Activated CD4-positive, alpha-beta T cell treated with anti-CD3 and anti-CD28 coated beads, Interleukin-2, amount 10 ng/mL, durations not matched to agents 24 days and 14 days (primary cell): ENCODE measurements at regions not wholly inside any gene's neighbourhood (a gene's known extent, or its start where the extent isn't known, plus 50 kb on each side); places are given as distances from the start of the nearest gene placed in this dataset.
A peak's percentile ranks its signal among the peaks of the same experiment; 100 is the strongest.
"Not testable (repeated sequence)": the region's sequence is repeated elsewhere in the genome, so short reads cannot be mapped to it uniquely, and the experiment has no call there.

Source experiments
- DNase-seq: peaks from one replicate; pipeline ENCODE4 v3.0.0; 2022
- H3K27ac Mint-ChIP-seq: one replicate; pipeline ENCODE4 v1.8.0; 2022; ENCODE audit warnings: mild to moderate bottlenecking, mixed read lengths
- H3K27me3 Mint-ChIP-seq: one replicate; pipeline ENCODE4 v1.8.0; 2022; ENCODE audit warnings: mixed read lengths
- H3K36me3 Mint-ChIP-seq: one replicate; pipeline ENCODE4 v1.8.0; 2022; ENCODE audit warnings: low read depth, mild to moderate bottlenecking, mixed read lengths
- H3K4me1 Mint-ChIP-seq: one replicate; pipeline ENCODE4 v1.8.0; 2021; ENCODE audit warnings: mixed read lengths
- H3K4me3 Mint-ChIP-seq: one replicate; pipeline ENCODE4 v1.8.0; 2022; ENCODE audit warnings: mild to moderate bottlenecking, moderate library complexity, mixed read lengths
- H3K9me3 Mint-ChIP-seq: one replicate; pipeline ENCODE4 v1.8.0; 2021; ENCODE audit warnings: mixed read lengths
- intact Hi-C: fragments of 100-400 bp; cut with micrococcal nuclease; formaldehyde crosslinking; loops from one replicate; pipeline ENCODE4 v1.15.1; 2023

GRCh38 chr6:166806962-166807757 lies 149.2 kb downstream of the RNASET2 start:
- peaks cover 4% of the 10 kb centered on the region for H3K27me3 Mint-ChIP-seq
- H3K4me1 Mint-ChIP-seq: no peaks in the 10 kb centered on the region
- peaks cover 27% of the 10 kb centered on the region for H3K9me3 Mint-ChIP-seq
- H3K27ac Mint-ChIP-seq: no peak overlapping the region
- no peak for DNase-seq
- H3K4me3 Mint-ChIP-seq: no peak overlapping the region
- H3K36me3 Mint-ChIP-seq: peaks cover 3% of the 10 kb centered on the region
- intact Hi-C loops: no loop called here

GRCh38 chr6:166806217-166806838 lies 150.0 kb downstream of the RNASET2 start:
- DNase-seq: no peak
- Mint-ChIP-seq H3K27me3 (peaks cover 4% of the 10 kb centered on the region), H3K4me3 (no peak overlapping the region), H3K27ac (no peak overlapping the region), H3K36me3 (peaks cover 3% of the 10 kb centered on the region), H3K4me1 (no peaks in the 10 kb centered on the region), H3K9me3 (peaks cover 27% of the 10 kb centered on the region)
- intact Hi-C loops: no loop called here

DNA sequence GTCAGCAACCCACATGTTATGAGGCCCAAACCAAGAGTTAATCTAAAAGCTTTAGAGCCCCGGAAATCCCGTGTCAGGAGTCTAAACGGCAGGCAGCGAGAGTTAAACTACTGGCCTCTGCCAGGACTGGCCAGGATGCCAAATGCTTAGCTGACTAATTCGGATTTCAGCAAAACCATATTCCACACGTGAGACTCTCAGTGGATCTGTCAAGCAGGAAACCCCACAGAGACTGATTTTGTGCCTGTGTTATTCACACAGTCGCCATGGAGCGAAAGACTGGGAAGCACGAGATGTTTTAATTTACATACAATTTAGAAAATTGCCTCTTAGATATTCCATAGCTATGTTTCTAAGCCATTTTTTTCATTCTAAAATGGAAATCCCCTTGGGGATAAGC lies 152.9 kb downstream of the RNASET2 start:
- DNase-seq: peak; percentile 49
- H3K27ac Mint-ChIP-seq: no peak overlapping the region
- H3K4me3 Mint-ChIP-seq: no peak overlapping the region
- H3K27me3 Mint-ChIP-seq: peaks cover 4% of the 10 kb centered on the region
- intact Hi-C loops: no loop called here
- peaks cover 27% of the 10 kb centered on the region for H3K9me3 Mint-ChIP-seq
- no peaks in the 10 kb centered on the region for H3K4me1 Mint-ChIP-seq
- peaks cover 3% of the 10 kb centered on the region for H3K36me3 Mint-ChIP-seq

DNA sequence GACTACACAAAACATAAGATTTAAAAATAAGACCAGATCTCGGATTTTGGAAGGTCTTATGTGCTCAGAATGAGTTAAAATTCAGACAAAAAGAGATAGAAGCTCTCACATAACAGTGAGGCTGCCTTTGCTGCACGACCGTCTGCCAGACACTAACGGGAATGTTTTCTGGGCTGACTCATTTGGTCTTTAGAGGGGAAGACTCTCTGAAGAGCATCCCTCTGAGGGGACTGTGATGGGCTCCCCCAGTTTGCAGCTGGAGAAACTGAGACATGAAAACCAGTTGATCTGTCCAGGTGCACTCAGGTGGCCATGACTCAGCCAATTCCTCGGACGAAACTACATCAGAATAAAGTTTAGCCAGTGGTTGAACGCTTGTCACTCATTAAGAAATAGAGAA lies 153.9 kb downstream of the RNASET2 start:
- Mint-ChIP-seq H3K27me3 (peaks cover 4% of the 10 kb centered on the region), H3K4me3 (no peak overlapping the region), H3K4me1 (no peaks in the 10 kb centered on the region), H3K36me3 (no peaks in the 10 kb centered on the region), H3K27ac (no peak overlapping the region), H3K9me3 (peaks cover 18% of the 10 kb centered on the region)
- intact Hi-C loops: no loop called here
- peak; percentile 22 for DNase-seq

GRCh38 chr6:166800137-166800536 lies 156.2 kb downstream of the RNASET2 start:
- no peaks in the 10 kb centered on the region for H3K36me3 Mint-ChIP-seq
- no peaks in the 10 kb centered on the region for H3K27me3 Mint-ChIP-seq
- H3K4me1 Mint-ChIP-seq: no peaks in the 10 kb centered on the region
- intact Hi-C loops: no loop called here
- no peak overlapping the region for H3K4me3 Mint-ChIP-seq
- H3K27ac Mint-ChIP-seq: no peak overlapping the region
- DNase-seq: peak; percentile 44
- peaks cover 2% of the 10 kb centered on the region for H3K9me3 Mint-ChIP-seq

DNA sequence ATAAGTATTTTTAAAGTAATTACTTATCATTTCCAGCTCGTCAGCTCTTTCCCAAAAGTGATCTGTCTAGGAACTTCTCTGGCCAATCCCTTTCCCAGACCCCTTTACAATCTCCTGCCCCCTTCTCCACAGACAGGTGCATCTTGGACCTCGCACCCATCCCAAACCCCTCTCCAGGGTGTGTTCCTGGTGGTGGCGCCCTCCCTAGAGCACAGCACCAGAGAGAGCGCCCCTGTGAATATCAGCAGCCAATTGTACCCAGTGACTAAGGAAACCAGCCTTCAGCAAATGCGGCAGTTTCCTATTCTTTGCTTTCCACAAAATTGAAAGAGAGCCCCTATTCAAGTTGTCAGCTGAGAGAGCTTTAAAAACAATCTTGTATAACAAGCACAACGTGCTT lies 157.7 kb downstream of the RNASET2 start:
- no peaks in the 10 kb centered on the region for H3K36me3 Mint-ChIP-seq
- DNase-seq: no peak
- intact Hi-C loops: no loop called here

DNA sequence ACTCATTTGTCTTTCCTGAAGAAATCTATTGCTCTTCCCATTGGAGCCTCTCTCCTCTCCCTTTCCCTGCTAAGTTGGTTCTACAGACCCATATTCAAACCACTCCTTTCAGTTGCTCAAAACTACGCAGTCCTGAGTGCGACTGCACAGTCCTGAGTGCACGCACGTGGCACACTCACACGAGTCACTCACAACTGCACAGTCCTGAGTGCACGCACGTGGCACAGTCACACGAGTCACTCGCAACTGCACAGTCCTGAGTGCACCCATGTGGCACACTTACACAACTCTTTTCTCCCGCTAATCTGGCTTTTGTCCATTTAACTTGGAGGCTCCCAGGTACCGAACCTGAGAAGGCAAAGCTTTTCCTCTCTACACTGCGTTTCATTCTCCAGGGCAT lies 159.7 kb downstream of the RNASET2 start:
- intact Hi-C loops: no loop called here
- H3K4me1 Mint-ChIP-seq: no peaks in the 10 kb centered on the region
- H3K4me3 Mint-ChIP-seq: no peak overlapping the region
- peaks cover 4% of the 10 kb centered on the region for H3K9me3 Mint-ChIP-seq
- H3K27me3 Mint-ChIP-seq: peaks cover 5% of the 10 kb centered on the region
- H3K36me3 Mint-ChIP-seq: no peaks in the 10 kb centered on the region
- H3K27ac Mint-ChIP-seq: no peak overlapping the region
- peak; percentile 47 for DNase-seq

More for the DNA sequence above, 157.7 kb downstream of the RNASET2 start:
- no peak overlapping the region for H3K27ac Mint-ChIP-seq
- no peaks in the 10 kb centered on the region for H3K4me1 Mint-ChIP-seq
- no peak overlapping the region for H3K4me3 Mint-ChIP-seq
- no peaks in the 10 kb centered on the region for H3K9me3 Mint-ChIP-seq
- no peaks in the 10 kb centered on the region for H3K27me3 Mint-ChIP-seq

GRCh38 chr6:166795879-166796278 lies 160.5 kb downstream of the RNASET2 start:
- DNase-seq: peak; percentile 14
- Mint-ChIP-seq H3K4me1 (no peaks in the 10 kb centered on the region), H3K27me3 (peaks cover 8% of the 10 kb centered on the region), H3K27ac (no peak overlapping the region), H3K9me3 (peaks cover 7% of the 10 kb centered on the region), H3K4me3 (no peak overlapping the region), H3K36me3 (no peaks in the 10 kb centered on the region)
- intact Hi-C loops: no loop called here

DNA sequence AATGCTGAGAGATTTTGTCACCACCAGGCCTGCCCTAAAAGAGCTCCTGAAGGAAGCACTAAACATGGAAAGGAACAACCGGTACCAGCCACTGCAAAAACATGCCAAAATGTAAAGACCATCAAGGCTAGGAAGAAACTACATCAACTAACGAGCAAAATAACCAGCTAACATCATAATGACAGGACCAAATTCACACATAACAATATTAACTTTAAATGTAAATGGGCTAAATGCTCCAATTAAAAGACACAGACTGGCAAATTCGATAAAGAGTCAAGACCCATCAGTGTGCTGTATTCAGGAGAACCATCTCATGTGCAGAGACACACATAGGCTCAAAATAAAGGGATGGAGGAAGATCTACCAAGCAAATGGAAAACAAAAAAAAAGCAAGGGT lies 163.8 kb upstream of the RPS6KA2 start:
- H3K36me3 Mint-ChIP-seq, H3K4me3 Mint-ChIP-seq, H3K9me3 Mint-ChIP-seq, intact Hi-C loops, DNase-seq, H3K4me1 Mint-ChIP-seq, H3K27ac Mint-ChIP-seq: not testable (repeated sequence)
- peaks cover 15% of the 10 kb centered on the region for H3K27me3 Mint-ChIP-seq

- intact Hi-C loops, H3K4me1 Mint-ChIP-seq, H3K36me3 Mint-ChIP-seq, H3K9me3 Mint-ChIP-seq, H3K27ac Mint-ChIP-seq, H3K4me3 Mint-ChIP-seq: not testable (repeated sequence)
- H3K27me3 Mint-ChIP-seq: peaks cover 15% of the 10 kb centered on the region
- peak; percentile 44 for DNase-seq
Observed at GRCh38 chr6:166788846-166789529, 161.9 kb upstream of the RPS6KA2 start.

- no peak overlapping the region for H3K27ac Mint-ChIP-seq
- no peaks in the 10 kb centered on the region for H3K4me1 Mint-ChIP-seq
- peak; percentile 78 for DNase-seq
- no peak overlapping the region for H3K4me3 Mint-ChIP-seq
- intact Hi-C loops: loop anchor here (1.0 kb wide), 2 partner anchors 165 to 203 kb away; no protein-coding TSS in a partner anchor
- peaks cover 12% of the 10 kb centered on the region for H3K27me3 Mint-ChIP-seq
- peaks cover 5% of the 10 kb centered on the region for H3K9me3 Mint-ChIP-seq
- no peaks in the 10 kb centered on the region for H3K36me3 Mint-ChIP-seq
Observed at GRCh38 chr6:166786704-166787293, 159.7 kb upstream of the RPS6KA2 start.

DNA sequence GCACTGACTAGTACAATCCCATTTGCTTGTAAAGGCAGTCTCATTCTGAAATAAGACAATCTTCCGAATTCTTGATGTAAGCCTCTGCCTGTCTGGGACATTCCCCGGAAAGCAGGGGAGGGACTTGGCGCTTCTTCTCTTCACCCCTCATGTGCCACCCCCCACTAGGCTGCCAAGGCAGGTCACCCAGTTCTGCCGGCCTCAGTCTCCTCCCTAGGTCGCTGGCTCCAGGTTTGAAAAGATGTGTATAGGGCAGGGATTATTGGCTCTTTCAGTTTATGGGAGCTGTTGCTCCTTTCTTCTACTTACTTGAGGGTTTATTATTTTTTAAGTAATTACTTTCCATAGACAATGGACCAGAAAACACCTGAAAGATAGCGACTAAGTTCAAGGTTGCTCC lies 158.1 kb upstream of the RPS6KA2 start:
- H3K4me3 Mint-ChIP-seq: no peak overlapping the region
- H3K36me3 Mint-ChIP-seq: no peaks in the 10 kb centered on the region
- intact Hi-C loops: no loop called here
- peak; percentile 53 for DNase-seq
- H3K4me1 Mint-ChIP-seq: no peaks in the 10 kb centered on the region
- peaks cover 5% of the 10 kb centered on the region for H3K27me3 Mint-ChIP-seq
- H3K27ac Mint-ChIP-seq: no peak overlapping the region
- H3K9me3 Mint-ChIP-seq: no peaks in the 10 kb centered on the region

- Mint-ChIP-seq H3K9me3 (no peaks in the 10 kb centered on the region), H3K4me3 (no peak overlapping the region), H3K4me1 (no peaks in the 10 kb centered on the region), H3K36me3 (no peaks in the 10 kb centered on the region), H3K27me3 (peaks cover 2% of the 10 kb centered on the region), H3K27ac (no peak overlapping the region)
- intact Hi-C loops: no loop called here
- peak; percentile 43 for DNase-seq
Observed at GRCh38 chr6:166784691-166785090, 157.6 kb upstream of the RPS6KA2 start.

DNA sequence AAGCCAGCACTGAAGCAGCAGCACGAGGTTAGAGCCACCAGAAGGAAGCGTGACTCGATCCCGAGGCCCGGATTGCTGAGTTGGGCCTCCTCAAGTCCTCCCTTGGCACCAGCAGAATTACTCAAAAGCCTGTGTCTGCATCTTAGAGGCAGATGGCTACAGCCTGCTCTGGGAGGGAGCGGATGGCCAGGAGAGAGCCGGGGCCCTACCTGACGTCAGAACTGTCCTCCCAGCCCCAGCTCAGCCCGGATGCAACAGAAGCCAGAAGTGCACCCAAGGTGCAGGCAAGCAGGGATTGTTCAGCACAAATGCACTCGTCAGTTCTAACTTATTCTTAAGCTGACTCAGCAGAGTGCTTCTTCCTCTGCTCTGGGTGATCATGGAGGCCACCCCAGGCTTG lies 155.5 kb upstream of the RPS6KA2 start:
- intact Hi-C loops: no loop called here
- Mint-ChIP-seq H3K4me3 (no peak overlapping the region), H3K9me3 (no peaks in the 10 kb centered on the region)

More for the DNA sequence above, 155.5 kb upstream of the RPS6KA2 start:
- Mint-ChIP-seq H3K4me1 (no peaks in the 10 kb centered on the region), H3K36me3 (no peaks in the 10 kb centered on the region), H3K27me3 (peaks cover 1% of the 10 kb centered on the region), H3K27ac (no peak overlapping the region)
- DNase-seq: peak; percentile 48
